SH-SY5Y (cell line): ENCODE measurements at regions not wholly inside any gene's neighbourhood (a gene's known extent, or its start where the extent isn't known, plus 50 kb on each side); places are given as distances from the start of the nearest gene placed in this dataset.

ENCODE experiments used
- GATA2 ChIP-seq: IDR thresholded peaks from 2 replicates; pipeline ENCODE4 v1.6.1; 2011; ENCODE audit warnings: mild to moderate bottlenecking, low read depth, low read length
- GATA3 ChIP-seq: IDR thresholded peaks from 2 replicates; pipeline ENCODE4 v1.6.1; 2011; ENCODE audit warnings: low read depth, mild to moderate bottlenecking, low read length, moderate library complexity

DNA sequence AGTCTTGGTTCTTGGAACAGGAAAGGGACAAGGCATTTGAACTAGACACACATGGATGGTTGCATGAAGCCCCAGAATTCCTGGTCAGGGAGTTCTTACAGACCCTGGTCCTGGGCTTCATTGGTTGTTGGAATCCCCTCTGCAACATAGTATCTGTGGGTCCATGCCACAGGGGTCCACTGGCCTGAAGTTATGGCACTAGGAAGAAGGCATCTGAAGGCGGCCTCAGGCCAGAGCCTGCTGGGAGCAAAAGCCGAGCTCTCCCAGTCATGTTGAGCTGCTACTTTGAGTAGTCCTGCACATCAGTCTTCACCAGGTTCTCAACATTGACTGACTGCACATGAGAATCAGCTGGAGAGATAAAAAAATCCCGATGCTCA lies 71.1 kb upstream of the PITX1 start:
- no peak for TF ChIP-seq GATA2
- no peak for TF ChIP-seq GATA3

DNA sequence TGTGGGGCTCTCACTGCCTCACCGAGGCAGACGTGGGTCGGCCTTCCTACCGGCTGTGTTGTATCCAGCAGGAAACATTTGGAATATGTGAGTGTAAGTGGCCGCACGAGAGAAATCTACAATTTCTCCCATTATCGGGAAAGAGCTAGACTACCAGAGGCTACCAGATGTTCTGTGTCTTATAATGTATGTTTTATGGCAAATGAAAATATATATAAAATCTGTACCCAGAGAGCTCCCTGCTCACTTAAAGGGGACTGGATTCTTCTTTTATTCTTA lies 69.5 kb upstream of the PITX1 start:
- no peak for TF ChIP-seq GATA2
- no peak for TF ChIP-seq GATA3

DNA sequence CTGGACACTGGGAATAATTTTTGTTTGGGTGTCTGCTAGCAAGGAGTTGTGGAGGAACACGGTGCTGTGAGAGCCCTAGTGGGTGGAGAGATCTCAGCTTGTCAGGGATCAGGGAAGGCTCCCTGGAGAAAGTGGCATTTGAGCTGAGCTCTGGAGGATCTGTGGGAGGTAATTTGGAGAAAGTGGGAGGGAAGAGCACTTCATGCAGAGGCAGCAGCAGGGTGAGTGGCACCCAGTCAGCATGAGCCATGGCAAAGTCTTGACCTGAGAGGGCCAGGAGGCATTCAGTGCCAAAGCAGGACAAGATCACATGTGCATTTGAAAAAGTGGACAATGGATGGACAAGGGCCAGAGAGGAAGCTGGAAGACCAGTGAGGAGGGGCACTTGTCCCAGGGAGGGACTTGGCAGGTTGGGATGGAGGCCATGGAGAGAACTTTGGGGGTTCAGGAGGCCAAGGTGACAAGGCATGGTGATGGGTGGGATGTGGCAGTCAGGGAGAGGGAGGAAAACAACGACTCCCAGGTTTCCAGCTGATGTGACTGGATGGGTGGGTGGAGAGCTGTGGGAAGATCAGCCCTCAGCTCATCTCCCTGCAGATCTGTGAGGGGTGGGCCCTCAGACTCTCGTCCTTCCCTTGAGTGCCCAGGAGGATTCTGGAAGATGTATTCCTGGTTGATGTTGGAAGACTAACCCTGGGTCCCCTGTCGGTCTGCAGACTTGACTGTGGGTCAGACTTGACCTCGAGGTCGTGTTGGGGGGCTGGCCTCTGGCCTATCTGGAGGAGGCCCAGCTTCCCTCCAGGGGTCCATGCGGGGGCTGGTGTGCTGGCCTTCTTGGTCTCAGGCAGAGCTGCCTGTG lies 68.9 kb upstream of the PITX1 start:
- TF ChIP-seq GATA2 (no peak), GATA3 (no peak)

DNA sequence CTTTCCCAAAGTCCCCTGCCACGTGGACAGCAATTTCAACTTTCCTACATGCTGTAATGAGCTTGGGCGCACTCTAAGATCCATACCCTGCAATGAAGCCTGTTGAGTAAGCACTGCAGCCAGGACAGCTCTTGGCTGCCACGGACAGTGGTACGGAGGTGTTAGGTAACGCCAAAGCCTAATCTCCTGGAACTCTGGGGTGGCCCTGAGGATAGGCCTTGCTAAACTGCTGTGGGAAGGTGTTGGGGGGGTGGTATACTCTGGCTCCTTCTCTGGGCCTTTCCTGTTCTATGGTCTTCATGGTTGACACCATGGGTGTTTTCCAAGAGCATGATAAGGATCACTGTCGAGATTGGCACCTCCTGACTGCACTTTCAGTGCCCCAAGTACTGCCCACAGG lies 66.4 kb upstream of the PITX1 start:
- no peak for TF ChIP-seq GATA3
- TF ChIP-seq GATA2: no peak

DNA sequence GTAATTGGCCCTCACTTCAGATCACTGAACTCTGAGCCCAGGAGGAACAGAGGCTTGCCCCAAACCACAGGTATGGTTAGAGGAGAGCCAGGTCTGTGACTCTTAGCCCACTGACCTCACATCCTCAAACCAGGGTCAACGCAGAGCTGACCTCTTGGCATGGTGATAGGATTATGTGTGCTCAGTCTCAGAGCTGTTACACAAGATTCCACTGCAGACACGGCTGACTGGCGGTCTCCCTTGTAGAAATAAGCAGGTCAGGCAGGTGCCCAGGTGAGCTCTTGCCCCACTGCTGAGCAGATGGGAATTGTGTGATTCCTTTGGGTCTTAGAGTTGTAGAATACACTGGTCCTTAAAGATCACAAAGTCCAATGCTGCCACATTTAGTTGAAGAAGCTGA lies 66.0 kb upstream of the PITX1 start:
- TF ChIP-seq GATA3: no peak

DNA sequence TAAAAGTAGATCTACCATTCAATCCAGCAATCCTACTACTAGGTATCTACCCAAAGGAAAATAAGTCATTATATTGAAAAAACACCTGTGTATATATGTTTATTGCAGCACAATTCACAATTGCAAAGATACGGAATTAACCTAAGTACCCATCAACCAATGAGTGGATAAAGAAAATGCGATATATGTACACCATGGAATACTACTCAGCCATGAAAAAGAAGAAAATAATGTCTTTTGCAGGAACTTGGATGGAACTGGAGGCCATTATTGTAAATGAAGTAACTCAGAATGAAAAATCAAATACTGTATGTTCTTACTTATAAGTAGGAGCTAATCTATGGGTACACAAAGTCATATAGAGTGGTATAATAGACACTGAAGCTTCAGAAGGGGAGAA lies 63.4 kb upstream of the PITX1 start:
- TF ChIP-seq GATA3 (no peak), GATA2 (no peak)

DNA sequence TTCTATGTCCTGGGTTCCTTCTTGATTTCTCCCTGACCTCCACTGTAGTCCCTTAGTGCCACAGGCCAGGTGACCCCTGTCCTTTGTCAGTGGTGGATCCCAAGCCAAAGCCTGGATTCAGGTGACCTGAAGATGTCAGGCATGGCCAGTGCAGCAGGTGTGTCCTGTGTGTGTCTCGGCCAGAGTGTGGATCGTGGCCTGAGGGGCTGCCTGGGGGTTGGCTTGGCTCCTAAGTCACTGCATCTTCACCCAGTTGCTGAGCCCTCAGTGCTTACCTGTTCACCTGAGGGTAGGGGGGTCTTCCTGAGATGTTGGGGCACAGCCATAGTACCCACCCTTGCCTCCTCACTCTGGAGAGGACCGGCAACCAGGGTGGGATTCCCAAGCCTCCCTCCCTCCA lies 61.8 kb upstream of the PITX1 start:
- no peak for TF ChIP-seq GATA2
- TF ChIP-seq GATA3: no peak

DNA sequence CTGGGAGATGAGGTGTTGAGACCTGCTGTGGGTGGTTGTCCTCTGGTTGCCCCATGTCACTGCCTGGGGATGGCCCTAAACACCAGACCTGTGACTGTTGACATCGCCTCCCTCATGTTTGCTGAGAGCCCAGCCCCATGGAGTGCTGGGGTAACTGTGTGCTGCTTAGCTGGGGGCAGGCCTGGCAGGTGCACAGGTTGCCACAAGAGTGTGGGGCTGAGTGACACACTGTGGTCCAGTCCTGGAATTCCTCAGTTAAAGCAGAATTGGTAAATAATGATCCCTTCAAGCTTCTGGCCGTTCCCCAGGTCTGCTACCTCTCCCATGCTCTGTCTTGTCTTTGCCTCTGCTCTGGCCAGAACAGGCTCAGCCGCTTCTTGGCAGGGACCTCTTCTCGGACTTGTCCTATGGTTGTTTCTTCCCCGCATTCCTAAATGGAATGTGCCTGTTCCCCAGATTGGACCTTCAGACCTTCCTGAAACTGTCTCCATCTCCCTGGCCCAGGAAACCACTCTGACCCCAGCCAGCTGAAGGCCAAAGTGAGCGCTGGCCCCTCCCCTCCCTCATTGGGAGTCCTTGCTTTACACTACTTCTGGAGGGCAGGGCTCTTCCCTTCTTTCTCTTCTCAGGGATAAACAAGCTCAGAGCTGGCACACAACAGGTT lies 61.2 kb upstream of the PITX1 start:
- TF ChIP-seq GATA2: no peak
- TF ChIP-seq GATA3: no peak

DNA sequence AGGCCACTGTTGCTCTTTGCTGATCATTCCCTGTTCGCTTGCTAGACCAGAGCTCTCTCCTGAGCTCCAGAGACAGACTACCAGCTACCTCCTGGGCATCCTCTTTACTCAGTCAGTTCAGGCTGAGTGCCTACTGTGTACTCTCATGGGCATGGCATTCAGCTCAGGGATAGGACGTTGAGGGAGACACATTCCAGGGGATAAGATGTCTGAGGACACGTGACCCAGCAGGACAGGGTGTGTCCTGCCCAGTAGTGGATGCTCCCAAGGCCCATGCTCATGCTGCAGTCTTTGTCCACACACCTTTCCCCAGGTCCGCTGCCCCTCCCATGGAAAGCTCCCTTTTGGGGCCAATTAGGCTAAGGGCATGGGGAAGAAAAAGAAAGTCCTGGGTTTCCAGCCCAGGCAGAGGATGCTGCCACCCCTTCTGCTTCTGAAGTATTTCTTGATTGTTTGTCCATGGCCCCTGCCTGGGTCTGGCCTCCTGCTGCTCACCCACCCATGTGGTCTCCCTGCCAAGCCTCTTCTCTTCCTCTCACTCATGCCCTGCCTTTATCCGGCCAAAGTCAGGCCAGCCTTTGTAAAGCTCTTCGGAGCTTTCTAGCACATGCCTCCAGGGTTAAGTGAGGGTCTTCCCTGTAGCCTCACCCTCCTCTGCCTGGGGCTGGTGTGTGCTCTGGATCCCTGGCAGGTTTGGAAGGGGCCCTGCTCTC lies 60.5 kb upstream of the PITX1 start:
- TF ChIP-seq GATA2 (no peak), GATA3 (no peak)

DNA sequence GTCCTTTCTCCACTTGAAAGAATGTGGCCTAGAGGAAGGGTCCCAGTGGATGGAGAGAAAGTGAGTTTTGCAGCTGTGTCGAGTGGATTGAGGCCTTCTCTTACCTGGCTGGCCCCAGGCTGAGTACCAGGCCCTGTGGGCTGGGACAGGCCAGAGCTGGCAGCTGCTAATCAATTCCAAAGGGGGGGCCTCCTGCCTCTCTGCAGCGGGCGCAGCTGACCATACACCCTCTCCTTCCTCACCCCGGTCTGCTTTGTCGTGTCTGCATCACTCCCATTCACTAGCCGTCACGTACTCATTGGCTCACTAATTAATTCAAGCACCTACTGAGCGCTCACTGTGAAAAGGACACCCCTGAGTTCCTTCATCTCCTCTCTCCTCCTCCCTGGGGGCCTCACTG lies 58.4 kb upstream of the PITX1 start:
- TF ChIP-seq GATA3: no peak
- no peak for TF ChIP-seq GATA2

DNA sequence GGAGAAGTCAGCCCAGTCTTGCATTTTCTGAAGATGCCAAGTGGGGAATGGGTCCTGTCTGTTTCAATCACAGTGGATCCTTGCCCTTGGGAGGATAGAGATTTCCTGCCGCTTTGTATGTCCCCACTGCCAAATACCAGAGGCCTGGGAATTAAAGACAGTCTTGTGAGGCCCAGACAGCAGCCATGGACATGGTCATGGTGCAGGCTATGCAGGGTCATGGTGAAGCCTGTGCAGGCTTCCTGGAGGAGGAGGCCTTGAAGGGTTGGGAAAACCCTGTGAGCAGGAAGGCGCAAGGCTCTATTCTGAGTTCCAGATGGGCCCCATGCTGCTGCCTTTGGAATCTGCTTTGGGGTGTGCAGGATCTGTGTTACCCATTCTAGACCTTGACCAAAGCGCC lies 57.3 kb upstream of the PITX1 start:
- no peak for TF ChIP-seq GATA2
- no peak for TF ChIP-seq GATA3

DNA sequence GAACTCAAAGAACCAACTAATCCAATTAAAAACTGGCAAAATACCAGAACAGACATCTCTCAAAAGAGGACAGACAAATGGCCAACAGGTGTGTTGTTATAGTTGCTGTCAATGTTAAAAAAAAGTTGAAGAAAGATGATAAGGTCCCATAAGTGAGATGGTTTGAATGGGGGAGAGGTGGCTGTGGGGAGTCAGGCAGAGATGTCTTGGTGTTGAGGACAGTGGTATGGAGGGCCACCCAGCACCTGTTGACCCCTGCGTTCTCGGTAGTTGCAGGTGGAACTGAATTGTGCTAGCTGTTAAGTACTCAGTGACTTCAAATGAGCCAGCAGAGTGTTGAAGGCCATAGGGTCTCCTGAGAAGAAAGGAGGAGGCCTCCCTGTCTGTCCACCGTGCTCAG lies 55.9 kb upstream of the PITX1 start:
- TF ChIP-seq GATA2 (no peak), GATA3 (no peak)

DNA sequence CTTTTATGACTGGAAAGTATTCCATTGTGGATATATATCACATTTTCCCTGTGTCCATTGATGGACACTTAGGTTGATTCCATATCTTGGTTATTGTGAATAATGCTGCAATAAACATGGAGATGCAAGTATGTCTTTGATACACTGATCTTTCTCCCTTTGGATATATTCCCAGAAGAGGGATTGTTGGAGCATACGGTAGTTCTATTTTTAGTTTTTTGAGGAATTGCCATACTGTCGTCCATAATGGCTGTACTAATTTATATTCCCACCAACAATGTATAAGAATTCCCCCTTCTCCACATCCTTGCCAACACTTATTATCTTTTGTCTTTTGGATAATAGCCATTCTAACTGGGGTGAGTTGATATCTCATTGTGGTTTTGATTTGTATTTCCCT lies 54.9 kb upstream of the PITX1 start:
- TF ChIP-seq GATA3 (no peak), GATA2 (no peak)

DNA sequence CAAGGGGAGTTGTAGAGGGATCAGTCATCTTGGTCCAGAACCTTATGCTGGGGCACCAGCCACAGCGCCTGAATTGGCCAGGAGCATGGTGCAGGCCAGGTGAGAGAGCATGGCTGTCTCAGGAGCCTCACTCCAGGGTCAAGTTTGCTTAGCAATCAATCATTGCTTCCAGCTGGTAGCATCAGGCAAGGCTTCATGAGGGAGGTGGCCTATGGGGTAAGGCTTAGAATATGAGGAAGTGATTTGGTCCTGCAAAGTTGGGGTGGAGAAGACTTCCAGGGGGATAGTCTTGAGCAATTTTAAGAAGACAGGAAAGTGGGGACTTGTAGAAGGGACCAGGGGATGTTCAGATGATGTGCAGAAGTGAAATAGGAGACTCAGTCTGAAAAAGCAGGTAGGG lies 53.9 kb upstream of the PITX1 start:
- TF ChIP-seq GATA2: no peak
- TF ChIP-seq GATA3: no peak

DNA sequence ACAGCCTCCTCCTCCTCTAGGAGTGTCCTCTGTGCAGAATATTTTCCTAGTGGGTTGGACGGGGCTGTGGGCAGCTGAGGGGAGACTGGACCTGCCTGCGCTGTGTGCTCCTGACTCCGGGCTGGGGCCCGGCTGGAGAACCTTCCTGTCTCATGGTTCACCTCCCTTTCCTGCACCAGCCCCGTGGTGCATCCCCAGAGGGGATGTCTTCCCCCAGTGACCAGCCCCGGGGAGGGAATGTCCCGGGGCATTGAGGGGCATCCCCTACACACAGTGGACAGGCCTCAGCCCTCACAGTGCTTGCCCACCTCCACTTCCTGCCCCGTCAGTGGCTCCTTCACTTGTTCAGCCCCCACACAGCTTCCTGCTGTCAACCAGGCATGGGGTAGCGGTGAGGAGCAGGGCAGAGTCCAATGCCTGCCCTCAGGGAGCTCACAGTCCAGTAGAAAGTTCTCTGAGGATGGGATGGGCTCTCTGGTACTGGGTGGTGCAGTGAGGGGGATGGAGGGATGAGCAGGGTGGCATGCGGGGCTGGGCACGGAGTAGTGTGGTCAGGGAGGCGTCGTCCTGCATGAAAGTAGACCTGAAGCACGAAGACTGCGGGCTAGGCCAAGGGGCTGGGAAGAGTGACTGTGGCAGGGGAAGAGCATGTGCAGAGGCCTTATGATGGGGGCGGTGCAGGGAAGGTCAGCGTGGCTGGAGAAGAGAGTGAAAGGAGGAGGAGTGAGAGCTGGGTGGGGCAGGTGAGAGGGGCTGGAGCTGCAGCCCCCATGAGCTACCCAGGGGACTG lies 52.1 kb upstream of the PITX1 start:
- TF ChIP-seq GATA3 (no peak), GATA2 (no peak)
